ENCODE measurements at regions not wholly inside any gene's neighbourhood (a gene's known extent, or its start where the extent isn't known, plus 50 kb on each side); places are given as distances from the start of the nearest gene placed in this dataset.

DNA sequence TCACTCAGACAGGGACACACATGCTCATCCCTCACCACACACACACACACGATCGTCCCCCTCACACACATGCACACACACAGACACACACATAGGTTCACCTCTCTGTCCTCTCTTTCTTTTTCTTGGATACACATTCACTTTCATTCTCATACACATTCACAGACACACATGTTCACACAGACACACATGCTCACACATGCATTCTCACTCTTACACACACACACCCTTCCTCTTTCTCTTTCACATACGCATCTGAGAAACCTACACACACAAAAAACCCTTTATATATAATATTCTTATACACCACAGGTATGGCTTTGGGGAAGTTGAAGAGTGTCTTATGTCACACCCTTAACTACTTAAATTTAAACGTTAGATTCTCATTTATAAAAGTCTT lies 248.6 kb upstream of the RUNX1 start:
- H3K27ac Mint-ChIP-seq, result no peak overlapping the region
- ChIA-PET CTCF (no interaction called here), POLR2A (no interaction called here)
- Histone ChIP-seq H3K9me3 (ENCODE audit: control insufficient read depth in 2 of 3, low read length in 3 of 3) (no peaks in the 10 kb centered on the region), H3K4me3 (ENCODE audit: low read length) (no peak overlapping the region), H3K36me3 (ENCODE audit: control insufficient read depth in 2 of 3, insufficient read depth in 3 of 3, low read length in 3 of 3) (no peaks in the 10 kb centered on the region), H3K27ac (ENCODE audit: low read depth, low read length) (no peak overlapping the region), H3K4me1 (ENCODE audit: control insufficient read depth in 2 of 2, insufficient read depth in 2 of 2, low read length in 2 of 2) (no peaks in the 10 kb centered on the region), H3K27me3 (ENCODE audit: control insufficient read depth in 2 of 2, insufficient read depth in 2 of 2, low read length in 2 of 2) (no peaks in the 10 kb centered on the region)
- H3K9me3 Mint-ChIP-seq, result no peaks in the 10 kb centered on the region
- intact Hi-C loops (cut with micrococcal nuclease), result no loop called here
- ATAC-seq (no peak), DNase-seq (no peak)
- no peak overlapping the region for H3K4me3 Mint-ChIP-seq
- H3K36me3 Mint-ChIP-seq, result peaks cover 0 to 3% (median 0%) of the 10 kb centered on the region in 5 donors
- H3K4me1 Mint-ChIP-seq, result peaks cover 0 to 4% (median 0%) of the 10 kb centered on the region in 7 donors
- H3K27me3 Mint-ChIP-seq, result peaks cover 0 to 6% (median 4%) of the 10 kb centered on the region in 5 donors

DNA sequence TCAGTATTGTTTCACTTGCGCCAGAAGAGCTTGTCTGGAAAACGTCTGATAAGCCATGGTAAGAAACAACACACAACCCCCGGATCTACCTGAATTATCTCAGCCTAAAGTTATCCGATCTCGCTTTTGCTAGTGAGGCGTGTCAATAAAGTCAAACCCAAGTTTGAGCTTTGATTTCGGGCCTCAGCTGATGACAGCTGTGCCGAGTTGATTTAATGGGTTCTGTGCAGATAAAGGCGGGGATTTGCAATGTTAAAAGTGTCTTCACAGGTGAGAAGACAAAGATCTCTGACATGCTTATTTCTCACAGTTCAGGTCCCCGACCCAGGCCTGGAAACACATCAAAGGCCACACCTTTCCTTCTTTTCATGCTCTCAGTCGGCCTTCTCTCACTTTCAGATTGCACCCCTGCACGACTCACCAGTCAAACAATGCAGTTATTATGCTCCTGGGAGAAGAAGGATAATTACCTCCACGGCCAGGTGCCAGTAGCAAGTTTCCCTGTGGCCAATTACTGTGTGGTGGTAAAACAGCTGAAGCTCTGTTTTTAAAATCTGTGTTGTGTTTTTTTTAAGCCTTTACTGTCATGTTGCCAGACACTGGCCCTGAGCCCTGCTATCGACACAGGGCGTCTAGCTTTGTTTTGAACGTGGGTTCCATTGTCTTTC lies 245.3 kb upstream of the RUNX1 start:
- peaks cover 0 to 2% (median 0%) of the 10 kb centered on the region in 11 donors for H3K9me3 Mint-ChIP-seq
- no peak overlapping the region for H3K27ac Mint-ChIP-seq
- peaks cover 0 to 4% (median 0%) of the 10 kb centered on the region in 5 donors for H3K27me3 Mint-ChIP-seq
- Histone ChIP-seq H3K4me3 (ENCODE audit: low read length) (no peak overlapping the region), H3K27me3 (ENCODE audit: control insufficient read depth in 2 of 2, insufficient read depth in 2 of 2, low read length in 2 of 2) (no peaks in the 10 kb centered on the region), H3K4me1 (ENCODE audit: control insufficient read depth in 2 of 2, insufficient read depth in 2 of 2, low read length in 2 of 2) (no peaks in the 10 kb centered on the region), H3K36me3 (ENCODE audit: control insufficient read depth in 2 of 3, insufficient read depth in 3 of 3, low read length in 3 of 3) (no peaks in the 10 kb centered on the region), H3K27ac (ENCODE audit: low read depth, low read length) (no peak overlapping the region), H3K9me3 (ENCODE audit: control insufficient read depth in 2 of 3, low read length in 3 of 3) (no peaks in the 10 kb centered on the region)
- ChIA-PET POLR2A (interaction anchor here (0.9 kb wide), 1 partner anchor 180 kb away, joined by 4 read pairs; no protein-coding TSS in a partner anchor), CTCF (interaction anchor here (0.5 kb wide), 1 partner anchor 41 kb away, joined by 3 read pairs; no protein-coding TSS in a partner anchor)
- no peak for DNase-seq
- peaks cover 0 to 4% (median 0%) of the 10 kb centered on the region in 7 donors for H3K4me1 Mint-ChIP-seq
- H3K4me3 Mint-ChIP-seq, result no peak overlapping the region
- intact Hi-C loops (cut with micrococcal nuclease), result no loop called here
- ATAC-seq, result no peak
- H3K36me3 Mint-ChIP-seq, result peaks cover 0 to 3% (median 0%) of the 10 kb centered on the region in 5 donors

DNA sequence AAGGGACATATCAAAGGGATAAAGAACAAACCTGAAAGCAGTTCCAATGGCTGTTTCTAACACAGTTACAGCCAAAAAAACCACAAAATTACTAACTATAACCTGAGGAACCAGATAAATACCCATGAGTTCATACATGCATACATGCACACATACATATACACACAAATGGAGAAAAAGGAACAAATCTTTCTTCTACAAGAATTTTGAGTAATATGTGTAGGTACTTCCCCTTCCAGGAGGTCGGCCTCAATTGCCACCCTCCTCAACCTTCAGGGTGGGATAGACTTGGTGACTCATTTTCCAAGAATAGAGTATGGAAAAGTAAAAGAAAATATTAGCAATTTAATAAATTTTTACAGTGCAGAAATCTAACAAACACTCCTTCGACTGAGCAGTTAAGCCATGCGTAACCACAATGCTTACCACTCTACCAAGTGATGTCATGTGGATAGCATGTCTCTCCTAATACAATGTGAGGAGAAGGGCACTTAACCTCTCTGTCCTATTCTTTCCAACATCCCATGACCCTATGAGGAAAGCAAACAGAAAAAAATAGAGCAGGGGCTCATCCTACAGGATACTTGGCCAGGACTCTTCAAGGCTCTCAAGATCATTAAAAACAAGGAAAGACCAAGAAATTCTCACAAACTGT lies 243.0 kb upstream of the RUNX1 start:
- ATAC-seq (no peak), DNase-seq (no peak)
- peaks cover 0 to 8% (median 0%) of the 10 kb centered on the region in 3 experiments for H3K9me3 ChIP-seq (ENCODE audit: control insufficient read depth in 2 of 3, low read length in 3 of 3)
- intact Hi-C loops (cut with micrococcal nuclease), result no loop called here
- Mint-ChIP-seq H3K9me3 (peaks cover 0 to 15% (median 13%) of the 10 kb centered on the region in 11 donors), H3K4me1 (peaks cover 0 to 4% (median 0%) of the 10 kb centered on the region in 7 donors), H3K27me3 (peaks cover 0 to 4% (median 0%) of the 10 kb centered on the region in 5 donors), H3K27ac (no peak overlapping the region), H3K36me3 (peaks cover 0 to 14% (median 8%) of the 10 kb centered on the region in 5 donors), H3K4me3 (no peak overlapping the region)
- H3K36me3 ChIP-seq (ENCODE audit: control insufficient read depth in 2 of 3, insufficient read depth in 3 of 3, low read length in 3 of 3), result no peaks in the 10 kb centered on the region
- CTCF ChIA-PET, result no interaction called here
- H3K27ac ChIP-seq (ENCODE audit: low read depth, low read length), result no peak overlapping the region
- POLR2A ChIA-PET, result no interaction called here
- H3K4me3 ChIP-seq (ENCODE audit: low read length), result no peak overlapping the region
- no peaks in the 10 kb centered on the region for H3K27me3 ChIP-seq (ENCODE audit: control insufficient read depth in 2 of 2, insufficient read depth in 2 of 2, low read length in 2 of 2)
- H3K4me1 ChIP-seq (ENCODE audit: control insufficient read depth in 2 of 2, insufficient read depth in 2 of 2, low read length in 2 of 2), result no peaks in the 10 kb centered on the region

DNA sequence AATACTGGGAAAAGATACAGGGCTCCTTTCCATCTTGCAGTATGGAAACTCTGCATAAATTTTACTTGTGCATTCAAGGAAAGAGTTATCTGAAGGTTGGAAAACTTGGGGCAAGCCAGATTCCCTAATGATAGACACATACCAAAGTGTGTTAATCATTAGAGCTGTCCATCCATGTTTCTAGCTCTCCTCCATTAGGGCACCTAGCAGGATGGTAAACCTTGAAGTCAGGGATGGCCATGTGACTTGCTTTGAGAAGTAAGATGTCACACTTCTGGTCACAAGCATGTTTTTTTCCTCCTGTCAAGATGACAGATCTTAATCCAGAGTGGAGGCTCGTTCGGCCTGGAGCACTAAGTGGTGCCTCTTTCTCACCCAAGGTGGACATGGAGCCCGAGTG lies 241.9 kb upstream of the RUNX1 start:
- Mint-ChIP-seq H3K36me3 (peaks cover 0 to 15% (median 10%) of the 10 kb centered on the region in 5 donors), H3K4me3 (no peak overlapping the region), H3K4me1 (peaks cover 0 to 3% (median 0%) of the 10 kb centered on the region in 7 donors), H3K27ac (no peak overlapping the region), H3K9me3 (peaks cover 0 to 25% (median 17%) of the 10 kb centered on the region in 11 donors), H3K27me3 (peaks cover 0 to 4% (median 0%) of the 10 kb centered on the region in 5 donors)
- intact Hi-C loops (cut with micrococcal nuclease), result no loop called here
- no peak overlapping the region for H3K4me3 ChIP-seq (ENCODE audit: low read length)
- DNase-seq (no peak), ATAC-seq (no peak)
- H3K9me3 ChIP-seq (ENCODE audit: control insufficient read depth in 2 of 3, low read length in 3 of 3), result peaks cover 0 to 8% (median 0%) of the 10 kb centered on the region in 3 experiments
- no peak overlapping the region for H3K27ac ChIP-seq (ENCODE audit: low read depth, low read length)
- no peaks in the 10 kb centered on the region for H3K4me1 ChIP-seq (ENCODE audit: control insufficient read depth in 2 of 2, insufficient read depth in 2 of 2, low read length in 2 of 2)
- H3K27me3 ChIP-seq (ENCODE audit: control insufficient read depth in 2 of 2, insufficient read depth in 2 of 2, low read length in 2 of 2), result no peaks in the 10 kb centered on the region
- no peaks in the 10 kb centered on the region for H3K36me3 ChIP-seq (ENCODE audit: control insufficient read depth in 2 of 3, insufficient read depth in 3 of 3, low read length in 3 of 3)
- ChIA-PET POLR2A (no interaction called here), CTCF (no interaction called here)

DNA sequence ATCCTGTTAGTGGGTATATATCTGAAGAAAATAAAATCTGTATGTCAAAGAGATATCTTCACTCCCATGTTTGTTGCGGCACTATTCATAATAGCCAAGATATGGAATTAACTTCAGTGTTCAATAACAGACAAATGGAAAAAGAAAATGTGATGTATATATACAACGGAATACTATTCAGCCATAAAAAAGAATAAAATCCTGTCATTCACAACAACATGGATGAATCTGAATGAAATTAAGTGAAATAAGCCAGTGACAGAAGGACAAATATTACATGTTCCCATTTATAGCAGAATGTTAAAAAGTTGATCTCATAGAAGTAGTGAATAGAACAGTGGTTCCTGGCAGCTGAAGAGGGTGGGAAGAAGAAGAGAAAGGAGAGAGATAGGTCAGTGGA lies 239.1 kb upstream of the RUNX1 start:
- ATAC-seq (no peak), DNase-seq (no peak)
- intact Hi-C loops (cut with micrococcal nuclease), result no loop called here
- Mint-ChIP-seq H3K27me3 (peaks cover 0 to 8% (median 0%) of the 10 kb centered on the region in 5 donors), H3K4me3 (no peak overlapping the region), H3K4me1 (peaks cover 0 to 2% (median 0%) of the 10 kb centered on the region in 7 donors), H3K36me3 (peaks cover 0 to 17% (median 10%) of the 10 kb centered on the region in 5 donors), H3K27ac (no peak overlapping the region), H3K9me3 (peaks cover 0 to 25% (median 17%) of the 10 kb centered on the region in 11 donors)
- Histone ChIP-seq H3K36me3 (ENCODE audit: control insufficient read depth in 2 of 3, insufficient read depth in 3 of 3, low read length in 3 of 3) (no peaks in the 10 kb centered on the region), H3K27me3 (ENCODE audit: control insufficient read depth in 2 of 2, insufficient read depth in 2 of 2, low read length in 2 of 2) (no peaks in the 10 kb centered on the region), H3K9me3 (ENCODE audit: control insufficient read depth in 2 of 3, low read length in 3 of 3) (peaks cover 0 to 8% (median 0%) of the 10 kb centered on the region in 3 experiments), H3K27ac (ENCODE audit: low read depth, low read length) (no peak overlapping the region), H3K4me3 (ENCODE audit: low read length) (no peak overlapping the region), H3K4me1 (ENCODE audit: control insufficient read depth in 2 of 2, insufficient read depth in 2 of 2, low read length in 2 of 2) (no peaks in the 10 kb centered on the region)
- ChIA-PET POLR2A (no interaction called here), CTCF (no interaction called here)

DNA sequence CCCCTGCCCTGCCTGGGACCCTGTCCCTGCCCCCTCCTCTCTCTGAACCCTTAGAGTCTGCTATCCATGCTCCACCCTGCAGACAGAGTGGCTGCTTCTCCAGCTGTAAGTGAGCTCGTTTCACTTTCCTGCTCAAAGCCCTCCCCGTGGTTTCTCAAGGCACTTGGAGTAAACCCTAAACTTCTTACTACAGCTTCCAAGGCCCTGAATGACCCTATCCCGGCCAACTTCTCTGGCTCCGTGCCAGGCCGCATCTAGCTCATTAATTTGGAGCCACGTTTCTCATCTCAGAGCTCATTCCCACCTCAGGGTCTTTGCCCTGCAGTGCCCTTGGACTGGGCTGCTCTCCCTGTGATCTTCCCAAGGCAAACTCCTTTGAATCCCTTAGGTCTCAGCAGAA lies 235.1 kb upstream of the RUNX1 start:
- H3K4me1 Mint-ChIP-seq, result peaks cover 0 to 5% (median 0%) of the 10 kb centered on the region in 7 donors
- intact Hi-C loops (cut with micrococcal nuclease), result no loop called here
- H3K36me3 ChIP-seq (ENCODE audit: control insufficient read depth in 2 of 3, insufficient read depth in 3 of 3, low read length in 3 of 3), result no peaks in the 10 kb centered on the region
- H3K27me3 ChIP-seq (ENCODE audit: control insufficient read depth in 2 of 2, insufficient read depth in 2 of 2, low read length in 2 of 2), result no peaks in the 10 kb centered on the region
- H3K4me3 Mint-ChIP-seq, result no peak overlapping the region
- no peaks in the 10 kb centered on the region for H3K4me1 ChIP-seq (ENCODE audit: control insufficient read depth in 2 of 2, insufficient read depth in 2 of 2, low read length in 2 of 2)
- peaks cover 0 to 29% (median 17%) of the 10 kb centered on the region in 11 donors for H3K9me3 Mint-ChIP-seq
- no peak for ATAC-seq
- H3K27ac ChIP-seq (ENCODE audit: low read depth, low read length), result no peak overlapping the region
- ChIA-PET CTCF (no interaction called here), POLR2A (interaction anchor here (0.6 kb wide), 1 partner anchor 46 kb away, joined by 3 read pairs; no protein-coding TSS in a partner anchor)
- no peak for DNase-seq
- peaks cover 0 to 17% (median 10%) of the 10 kb centered on the region in 5 donors for H3K36me3 Mint-ChIP-seq
- peaks cover 0 to 8% (median 0%) of the 10 kb centered on the region in 5 donors for H3K27me3 Mint-ChIP-seq
- H3K9me3 ChIP-seq (ENCODE audit: control insufficient read depth in 2 of 3, low read length in 3 of 3), result peaks cover 0 to 8% (median 0%) of the 10 kb centered on the region in 3 experiments
- H3K4me3 ChIP-seq (ENCODE audit: low read length), result no peak overlapping the region
- no peak overlapping the region for H3K27ac Mint-ChIP-seq
